ENCODE measurements at regions not wholly inside any gene's neighbourhood (a gene's known extent, or its start where the extent isn't known, plus 50 kb on each side); places are given as distances from the start of the nearest gene placed in this dataset.

GRCh38 chr3:66139415-66139814 lies 81.4 kb upstream of the SLC25A26 start:
- peak overlapping the region; percentile 65; the same call in 1 of the 2 replicates for H3K4me2 ChIP-seq
- no peaks in the 10 kb centered on the region for H3K9me2 ChIP-seq (ENCODE audit: insufficient read depth)
- no peaks in the 10 kb centered on the region for H4K20me1 ChIP-seq (replicated peaks; ENCODE audit: insufficient read depth)
- Mint-ChIP-seq H3K4me3 (no peak overlapping the region), H3K27me3 (ENCODE audit: insufficient read depth, low read depth, poor library complexity) (peaks cover 5% of the 10 kb centered on the region), H3K36me3 (ENCODE audit: low read depth) (peaks cover 13% of the 10 kb centered on the region), H3K9me3 (peaks cover 14% of the 10 kb centered on the region; the same call in 2 of the 3 replicates), H3K27ac (no peak overlapping the region), H3K4me1 (peaks cover 16% of the 10 kb centered on the region)
- no peaks in the 10 kb centered on the region for H3F3A ChIP-seq (replicated peaks; ENCODE audit: low read depth)
- ATAC-seq (no peak), DNase-seq (ENCODE audit: low spot score) (no peak)
- peaks cover 20% of the 10 kb centered on the region for H3K4me1 ChIP-seq (ENCODE audit: insufficient read depth)
- no peaks in the 10 kb centered on the region for H3K79me2 ChIP-seq (replicated peaks; ENCODE audit: insufficient read depth)
- H3K4me3 ChIP-seq, result no peak overlapping the region
- no peaks in the 10 kb centered on the region for H3K36me3 ChIP-seq (ENCODE audit: insufficient read depth)
- TF ChIP-seq EZH2phosphoT487 (IDR thresholded peaks at IDR 0.05; ENCODE audit: unreplicated experiment) (no peak), ETS1 (IDR thresholded peaks at IDR 0.05) (no peak), ZNF331 (CRISPR knock-in tag; IDR thresholded peaks at IDR 0.05; ENCODE audit: low read depth) (no peak), ZNF114 (CRISPR knock-in tag; IDR thresholded peaks at IDR 0.05) (no peak), REST (IDR thresholded peaks at IDR 0.05; ENCODE audit: unreplicated experiment) (no peak), CREB1 (CRISPR knock-in tag; IDR thresholded peaks at IDR 0.05; ENCODE audit: low read depth) (no peak), POLR2AphosphoS5 (IDR thresholded peaks at IDR 0.05; ENCODE audit: low read depth) (no peak), STAT1 (IDR thresholded peaks at IDR 0.05; ENCODE audit: unreplicated experiment) (no peak), NANOG (IDR thresholded peaks at IDR 0.05; ENCODE audit: borderline replicate concordance) (no peak), ZNF462 (CRISPR knock-in tag; IDR thresholded peaks at IDR 0.05) (no peak), EZH2 (IDR thresholded peaks at IDR 0.05; ENCODE audit: low read depth, unreplicated experiment) (no peak), JUNB (IDR thresholded peaks at IDR 0.05; ENCODE audit: unreplicated experiment) (no peak)
- TF ChIP-seq, protein P1, sequence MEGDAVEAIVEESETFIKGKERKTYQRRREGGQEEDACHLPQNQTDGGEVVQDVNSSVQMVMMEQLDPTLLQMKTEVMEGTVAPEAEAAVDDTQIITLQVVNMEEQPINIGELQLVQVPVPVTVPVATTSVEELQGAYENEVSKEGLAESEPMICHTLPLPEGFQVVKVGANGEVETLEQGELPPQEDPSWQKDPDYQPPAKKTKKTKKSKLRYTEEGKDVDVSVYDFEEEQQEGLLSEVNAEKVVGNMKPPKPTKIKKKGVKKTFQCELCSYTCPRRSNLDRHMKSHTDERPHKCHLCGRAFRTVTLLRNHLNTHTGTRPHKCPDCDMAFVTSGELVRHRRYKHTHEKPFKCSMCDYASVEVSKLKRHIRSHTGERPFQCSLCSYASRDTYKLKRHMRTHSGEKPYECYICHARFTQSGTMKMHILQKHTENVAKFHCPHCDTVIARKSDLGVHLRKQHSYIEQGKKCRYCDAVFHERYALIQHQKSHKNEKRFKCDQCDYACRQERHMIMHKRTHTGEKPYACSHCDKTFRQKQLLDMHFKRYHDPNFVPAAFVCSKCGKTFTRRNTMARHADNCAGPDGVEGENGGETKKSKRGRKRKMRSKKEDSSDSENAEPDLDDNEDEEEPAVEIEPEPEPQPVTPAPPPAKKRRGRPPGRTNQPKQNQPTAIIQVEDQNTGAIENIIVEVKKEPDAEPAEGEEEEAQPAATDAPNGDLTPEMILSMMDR (conservative IDR thresholded peaks at IDR 0.05; ENCODE audit: low read depth in 2 of 2), result no peak
- H2AFZ ChIP-seq, result no peak overlapping the region
- no peak overlapping the region for H3K27ac ChIP-seq (ENCODE audit: low read depth)
- no peaks in the 10 kb centered on the region for H3K27me3 ChIP-seq (ENCODE audit: insufficient read depth)

All from GM23338 (cell line).